ENCODE measurements at regions not wholly inside any gene's neighbourhood (a gene's known extent, or its start where the extent isn't known, plus 50 kb on each side); places are given as distances from the start of the nearest gene placed in this dataset.

- TF ChIP-seq, protein P1, sequence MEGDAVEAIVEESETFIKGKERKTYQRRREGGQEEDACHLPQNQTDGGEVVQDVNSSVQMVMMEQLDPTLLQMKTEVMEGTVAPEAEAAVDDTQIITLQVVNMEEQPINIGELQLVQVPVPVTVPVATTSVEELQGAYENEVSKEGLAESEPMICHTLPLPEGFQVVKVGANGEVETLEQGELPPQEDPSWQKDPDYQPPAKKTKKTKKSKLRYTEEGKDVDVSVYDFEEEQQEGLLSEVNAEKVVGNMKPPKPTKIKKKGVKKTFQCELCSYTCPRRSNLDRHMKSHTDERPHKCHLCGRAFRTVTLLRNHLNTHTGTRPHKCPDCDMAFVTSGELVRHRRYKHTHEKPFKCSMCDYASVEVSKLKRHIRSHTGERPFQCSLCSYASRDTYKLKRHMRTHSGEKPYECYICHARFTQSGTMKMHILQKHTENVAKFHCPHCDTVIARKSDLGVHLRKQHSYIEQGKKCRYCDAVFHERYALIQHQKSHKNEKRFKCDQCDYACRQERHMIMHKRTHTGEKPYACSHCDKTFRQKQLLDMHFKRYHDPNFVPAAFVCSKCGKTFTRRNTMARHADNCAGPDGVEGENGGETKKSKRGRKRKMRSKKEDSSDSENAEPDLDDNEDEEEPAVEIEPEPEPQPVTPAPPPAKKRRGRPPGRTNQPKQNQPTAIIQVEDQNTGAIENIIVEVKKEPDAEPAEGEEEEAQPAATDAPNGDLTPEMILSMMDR (IDR thresholded peaks at IDR 0.05), result no peak
- TF ChIP-seq POLR2A (IDR thresholded peaks at IDR 0.05) (peak in 1 of 4 donors; percentile 44), EP300 (IDR thresholded peaks at IDR 0.05) (peak in 3 of 4 donors; percentile 80 to 97 (median 97)), POLR2AphosphoS5 (IDR thresholded peaks at IDR 0.05) (peak; percentile 58 to 66)
These were observed 112.2 kb upstream of the ENPP6 start for GRCh38 chr4:184329659-184330400.
